Peyer's patch (tissue), 4 donors: ENCODE measurements at regions not wholly inside any gene's neighbourhood (a gene's known extent, or its start where the extent isn't known, plus 50 kb on each side); places are given as distances from the start of the nearest gene placed in this dataset.

Experiments
- CTCF ChIP-seq, 6 experiments: fragments of 450-650 bp in 4 of 6; fragments of 200-600 bp in 2 of 6; sonication (generic) in 1 of 6; IDR thresholded peaks; one replicate each; pipeline ENCODE4 v1.5.1; 2017 to 2019; ENCODE audit warnings: antibody characterized with exemption in 6 of 6, mild to moderate bottlenecking in 3 of 6, moderate library complexity in 1 of 6
- POLR2A ChIP-seq, 2 donors: fragments of 450-650 bp; IDR thresholded peaks; one replicate each; pipeline ENCODE4 v1.5.1; 2017; ENCODE audit warnings: antibody characterized with exemption in 2 of 2, mild to moderate bottlenecking in 2 of 2, moderate library complexity in 2 of 2

- TF ChIP-seq POLR2A (IDR thresholded peaks at IDR 0.05) (no peak), CTCF (IDR thresholded peaks at IDR 0.05) (no peak)
Measured at GRCh38 chr4:155047755-155048154, 160.7 kb upstream of the NPY2R start.
